HL-60 (cell line): ENCODE measurements at regions not wholly inside any gene's neighbourhood (a gene's known extent, or its start where the extent isn't known, plus 50 kb on each side); places are given as distances from the start of the nearest gene placed in this dataset.

Experiments
- CTCF ChIP-seq: IDR thresholded peaks from one replicate; pipeline ENCODE4 v1.5.1; 2011; ENCODE audit warnings: low read length, control low read depth, inconsistent platforms; ENCODE audit not compliant: insufficient read depth
- POLR2AphosphoS5 ChIP-seq: IDR thresholded peaks from 2 replicates; pipeline ENCODE4 v1.6.1; 2012; ENCODE audit warnings: low read depth
- SPI1 ChIP-seq: IDR thresholded peaks from 2 replicates; pipeline ENCODE4 v1.6.1; 2012; ENCODE audit warnings: low read depth, mild to moderate bottlenecking, borderline replicate concordance

- TF ChIP-seq CTCF (no peak), SPI1 (no peak), POLR2AphosphoS5 (no peak)
Measured at GRCh38 chr18:78911751-78912283, 67.8 kb upstream of the SALL3 start.
